IPS-15b (cell line): ENCODE measurements at regions not wholly inside any gene's neighbourhood (a gene's known extent, or its start where the extent isn't known, plus 50 kb on each side); places are given as distances from the start of the nearest gene placed in this dataset.

ENCODE experiments used
- H3K27me3 ChIP-seq: one replicate; pipeline ENCODE4 v1.6.1; 2013; ENCODE audit warnings: low read length; ENCODE audit not compliant: control insufficient read depth, insufficient read depth
- H3K36me3 ChIP-seq: one replicate; pipeline ENCODE4 v1.6.1; 2013; ENCODE audit warnings: low read length; ENCODE audit not compliant: control insufficient read depth, insufficient read depth
- H3K4me1 ChIP-seq: one replicate; pipeline ENCODE4 v1.6.1; 2013; ENCODE audit warnings: mild to moderate bottlenecking, low read length; ENCODE audit not compliant: control insufficient read depth, insufficient read depth
- H3K4me3 ChIP-seq: one replicate; pipeline ENCODE4 v1.5.1; 2013; ENCODE audit warnings: low read depth, low read length
- H3K9ac ChIP-seq: one replicate; pipeline ENCODE4 v1.6.1; 2013; ENCODE audit warnings: low read depth, mild to moderate bottlenecking, low read length
- H3K9me3 ChIP-seq: one replicate; pipeline ENCODE4 v1.6.1; 2013; ENCODE audit warnings: mild to moderate bottlenecking, low read length; ENCODE audit not compliant: control insufficient read depth, insufficient read depth

DNA sequence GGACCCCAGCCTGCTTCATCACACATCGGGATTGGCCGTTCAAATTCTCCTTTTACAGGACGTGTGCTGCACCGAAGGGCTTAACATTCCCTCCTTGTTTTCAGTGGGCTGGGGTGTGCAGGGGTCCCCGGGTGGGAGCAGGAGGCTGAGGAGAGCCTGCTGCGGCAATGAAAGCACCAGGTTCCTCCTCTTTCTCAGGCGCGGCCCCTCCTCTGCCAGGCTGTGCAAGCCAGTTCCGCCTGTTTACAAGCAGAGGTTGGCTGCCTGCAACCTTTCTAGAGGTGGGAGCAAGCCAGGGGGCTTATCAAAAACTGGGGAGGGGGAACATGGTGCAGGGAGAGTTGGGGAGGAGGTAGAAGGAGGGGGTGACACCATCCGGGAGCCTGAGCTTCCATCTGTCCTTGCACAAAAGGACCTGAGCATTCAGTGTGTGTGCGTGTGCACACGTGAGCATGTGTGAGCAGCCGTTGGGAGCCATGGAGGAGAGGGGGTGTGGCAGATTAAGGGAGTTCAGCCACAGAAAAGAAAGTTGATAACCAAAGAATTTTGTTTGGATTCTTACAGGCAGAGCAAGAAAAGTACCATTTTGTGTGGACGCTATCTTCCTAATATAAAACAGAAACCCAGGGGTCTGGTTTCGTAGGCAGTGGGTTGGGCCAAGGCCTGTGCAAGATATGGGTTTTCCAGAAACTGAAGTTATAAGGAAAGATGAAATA, 108.8 kb upstream of the RFLNA start:
- H3K4me1 ChIP-seq: peaks cover 3% of the 10 kb centered on the region
- H3K9me3 ChIP-seq: no peaks in the 10 kb centered on the region
- H3K36me3 ChIP-seq: no peaks in the 10 kb centered on the region

DNA sequence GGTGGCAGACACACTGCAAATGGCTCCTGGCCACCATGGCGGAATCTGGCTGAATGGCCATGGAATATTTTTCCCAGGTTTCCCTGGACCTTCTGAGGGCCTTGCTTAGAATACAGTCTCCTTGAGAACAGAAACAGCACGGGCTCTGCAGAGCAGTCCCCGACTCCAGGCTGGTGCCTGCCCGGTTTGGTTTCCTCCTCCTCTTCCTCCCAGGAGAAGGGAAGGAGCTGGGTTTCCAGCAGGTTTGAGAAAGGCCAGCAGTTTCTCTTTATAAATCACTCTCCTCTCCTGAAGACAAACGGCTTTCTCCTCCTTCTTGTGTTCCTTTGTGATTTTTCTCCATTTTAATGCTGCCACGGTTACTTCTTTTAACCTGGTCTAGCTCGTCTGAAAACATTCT, 106.8 kb upstream of the RFLNA start:
- H3K9ac ChIP-seq: no peak overlapping the region
- no peaks in the 10 kb centered on the region for H3K9me3 ChIP-seq
- peaks cover 3% of the 10 kb centered on the region for H3K4me1 ChIP-seq
- H3K36me3 ChIP-seq: no peaks in the 10 kb centered on the region
- no peak overlapping the region for H3K4me3 ChIP-seq
- H3K27me3 ChIP-seq: no peaks in the 10 kb centered on the region

More for the DNA sequence above, 108.8 kb upstream of the RFLNA start:
- H3K4me3 ChIP-seq: no peak overlapping the region
- no peaks in the 10 kb centered on the region for H3K27me3 ChIP-seq
- H3K9ac ChIP-seq: no peak overlapping the region

DNA sequence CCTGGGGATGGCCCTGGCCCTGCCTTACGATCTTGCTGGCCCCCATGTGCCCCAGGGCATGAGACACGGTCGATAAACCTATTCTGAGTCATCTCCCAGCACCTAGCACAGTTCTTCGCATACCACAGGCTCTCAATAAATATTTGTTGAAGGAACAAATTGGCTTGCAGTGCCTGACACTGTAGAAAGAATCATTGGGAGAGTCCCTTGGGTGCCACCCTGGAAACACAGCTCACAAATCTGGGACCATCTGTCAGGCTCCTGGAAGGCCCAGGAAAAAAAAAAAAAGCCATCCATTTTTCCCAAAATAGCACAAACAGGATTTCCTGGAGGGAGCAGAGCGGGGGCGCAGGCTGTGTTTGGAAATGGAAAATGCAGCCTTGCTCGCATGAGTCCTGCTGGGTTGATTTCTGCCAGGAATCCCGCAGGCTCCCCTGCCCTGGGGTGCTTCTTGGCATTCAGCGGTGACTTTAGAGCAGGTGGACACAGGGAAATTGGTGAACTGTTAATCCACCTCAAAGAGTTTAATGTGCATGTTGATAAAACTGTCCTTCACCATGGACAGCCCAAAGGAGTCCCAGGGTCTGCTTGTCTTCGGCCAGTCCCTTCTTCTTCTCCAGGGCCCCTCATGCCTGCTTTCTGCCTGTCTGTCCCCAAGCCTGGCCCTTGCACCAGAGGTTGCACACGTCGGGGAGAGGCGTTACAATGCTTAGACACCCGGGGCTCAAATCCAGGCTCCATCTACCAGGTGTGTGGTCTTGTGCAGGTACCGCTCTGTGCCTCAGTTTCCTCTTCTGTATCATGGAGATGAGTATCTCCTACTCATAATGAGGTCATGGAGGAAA, 106.1 kb upstream of the RFLNA start:
- Histone ChIP-seq H3K36me3 (no peaks in the 10 kb centered on the region), H3K9me3 (no peaks in the 10 kb centered on the region), H3K4me1 (peaks cover 3% of the 10 kb centered on the region), H3K4me3 (no peak overlapping the region), H3K27me3 (no peaks in the 10 kb centered on the region), H3K9ac (no peak overlapping the region)

DNA sequence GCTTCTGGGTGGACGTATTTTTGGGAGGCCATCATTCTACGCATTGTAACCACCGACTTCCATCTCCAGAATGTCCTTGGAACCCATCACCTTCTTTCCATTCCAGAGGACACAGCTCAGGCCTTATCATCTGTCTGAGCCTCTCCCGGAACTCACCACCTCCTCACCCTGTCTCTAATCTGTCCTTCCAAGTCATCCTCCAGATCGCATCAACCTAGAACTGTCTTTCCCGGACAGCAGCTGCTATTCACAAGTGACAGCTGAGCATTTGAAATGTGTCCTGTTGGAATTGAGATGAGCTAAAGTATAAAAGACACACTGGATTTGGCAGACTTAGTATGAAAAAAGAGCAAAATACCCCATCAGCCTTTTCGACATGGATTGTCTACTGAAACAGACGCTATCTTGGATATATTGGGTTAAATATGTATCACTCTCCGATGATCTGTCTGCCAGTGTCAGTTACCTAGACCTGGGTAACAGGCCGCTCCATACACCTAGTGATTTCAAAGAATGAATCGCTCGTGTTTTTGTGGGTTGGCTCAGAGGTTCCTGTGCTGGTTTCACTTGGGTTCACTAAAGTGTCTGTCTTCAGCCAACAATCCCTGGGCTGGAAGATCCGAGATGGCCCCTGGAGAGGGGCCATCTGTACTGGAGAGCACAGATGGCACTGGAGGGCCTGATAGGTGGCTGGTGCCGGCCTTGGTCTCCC, 104.4 kb upstream of the RFLNA start:
- peaks cover 3% of the 10 kb centered on the region for H3K4me1 ChIP-seq
- H3K36me3 ChIP-seq: no peaks in the 10 kb centered on the region
- no peaks in the 10 kb centered on the region for H3K27me3 ChIP-seq
- H3K4me3 ChIP-seq: no peak overlapping the region
- no peak overlapping the region for H3K9ac ChIP-seq
- no peaks in the 10 kb centered on the region for H3K9me3 ChIP-seq

DNA sequence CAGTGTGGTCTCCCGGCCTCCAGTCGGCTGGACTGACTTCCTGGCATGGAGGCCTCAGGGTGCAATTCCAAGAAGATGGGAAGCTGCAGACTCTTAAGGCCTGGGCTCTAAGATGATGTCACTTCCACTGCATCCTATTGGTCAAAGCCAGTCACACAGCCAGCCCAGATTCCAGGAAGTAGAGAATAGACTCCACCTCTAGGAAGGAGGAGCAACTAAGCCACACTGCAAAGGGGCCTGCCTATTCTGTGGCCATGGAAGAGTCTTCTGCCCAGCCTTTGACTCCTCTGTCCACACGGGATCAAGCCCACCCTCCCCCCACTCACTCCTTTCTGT, 103.9 kb upstream of the RFLNA start:
- Histone ChIP-seq H3K4me1 (peaks cover 3% of the 10 kb centered on the region), H3K9me3 (no peaks in the 10 kb centered on the region), H3K9ac (no peak overlapping the region), H3K27me3 (no peaks in the 10 kb centered on the region), H3K36me3 (no peaks in the 10 kb centered on the region), H3K4me3 (no peak overlapping the region)

DNA sequence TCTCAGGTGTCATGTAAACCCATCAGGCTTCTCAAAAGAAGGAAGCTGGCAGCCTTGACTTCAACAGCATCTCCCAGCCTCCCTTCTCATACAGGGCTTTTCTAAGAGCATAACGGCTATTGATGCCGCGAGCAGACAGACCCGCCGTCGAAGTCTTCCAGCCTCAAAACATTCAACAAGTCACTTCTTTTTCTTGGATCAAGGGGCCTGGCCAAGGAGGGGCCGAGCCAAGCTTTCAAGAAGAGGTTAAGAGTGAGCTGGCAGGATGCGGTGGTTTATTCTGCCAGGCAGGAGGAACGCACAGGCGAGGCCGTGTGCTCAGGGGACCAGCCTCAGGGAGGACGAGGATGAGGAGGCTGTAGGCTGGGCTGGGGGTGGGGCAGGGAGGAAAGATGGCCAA, 102.9 kb upstream of the RFLNA start:
- H3K4me1 ChIP-seq: peaks cover 3% of the 10 kb centered on the region
- no peaks in the 10 kb centered on the region for H3K9me3 ChIP-seq
- no peaks in the 10 kb centered on the region for H3K27me3 ChIP-seq
- H3K36me3 ChIP-seq: no peaks in the 10 kb centered on the region
- H3K9ac ChIP-seq: no peak overlapping the region
- H3K4me3 ChIP-seq: no peak overlapping the region

DNA sequence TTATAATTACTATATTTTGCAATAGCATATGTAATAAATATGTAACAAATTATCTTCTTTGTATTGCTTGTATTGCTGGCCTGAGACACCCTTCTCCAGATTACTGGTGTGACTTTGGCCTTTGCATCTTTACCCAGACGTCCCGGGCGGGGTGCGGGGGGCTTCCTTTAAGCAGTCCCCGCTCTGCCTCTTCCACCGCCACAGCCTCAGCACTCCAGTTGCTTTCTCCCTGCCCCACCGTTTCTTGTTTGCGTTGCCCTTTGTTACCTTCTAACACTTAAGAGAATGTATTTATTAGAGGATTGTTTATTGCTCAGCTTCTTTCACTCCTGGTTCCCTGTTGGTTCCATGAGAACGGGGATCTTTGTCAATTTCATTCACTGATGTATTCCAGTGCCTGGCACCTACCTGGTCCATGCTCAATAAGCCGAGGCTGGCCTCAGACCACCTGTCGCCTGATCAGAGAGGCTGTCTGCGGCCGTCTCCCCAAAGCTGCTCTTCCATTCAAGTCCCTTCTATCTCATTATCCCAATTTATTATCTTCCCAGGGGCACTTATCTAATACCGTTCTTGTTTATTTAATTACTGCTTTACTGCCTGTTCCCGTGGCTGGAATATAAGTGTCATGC, 100.5 kb upstream of the RFLNA start:
- H3K9ac ChIP-seq: no peak overlapping the region
- H3K4me3 ChIP-seq: no peak overlapping the region
- no peaks in the 10 kb centered on the region for H3K27me3 ChIP-seq
- no peaks in the 10 kb centered on the region for H3K9me3 ChIP-seq
- H3K36me3 ChIP-seq: no peaks in the 10 kb centered on the region
- H3K4me1 ChIP-seq: no peaks in the 10 kb centered on the region

DNA sequence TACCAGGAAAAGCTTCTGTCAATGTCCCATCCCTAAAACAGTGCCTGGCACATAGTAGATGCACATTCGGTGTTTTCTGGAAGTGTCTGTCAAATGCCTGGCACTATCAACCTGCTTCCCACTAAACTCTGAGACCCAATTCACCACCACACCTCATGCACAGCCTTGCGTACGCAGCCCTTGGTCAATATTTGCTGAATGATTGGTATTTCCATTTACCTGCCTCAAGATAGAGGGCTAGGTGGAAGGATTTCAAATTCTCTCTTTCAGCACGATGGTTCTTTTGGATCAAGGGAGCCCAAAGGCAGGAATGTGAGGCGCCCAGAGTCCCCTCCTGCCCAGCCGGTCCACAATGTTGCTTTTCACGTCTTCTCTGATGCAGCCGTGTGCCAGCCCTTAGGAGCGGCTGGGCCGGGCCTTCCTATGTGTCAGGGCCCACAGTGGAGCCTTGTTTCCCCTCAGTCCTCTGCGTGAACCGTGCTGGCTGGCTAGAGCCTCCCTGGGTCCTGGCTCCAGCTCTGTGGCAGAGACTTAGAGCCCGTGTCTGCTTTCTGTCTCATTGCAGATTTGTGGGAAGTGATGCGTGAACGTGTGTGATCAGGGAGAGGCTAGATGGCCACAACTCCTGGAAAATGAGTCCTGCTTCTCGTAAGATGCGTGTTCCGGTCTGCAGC, 99.9 kb upstream of the RFLNA start:
- no peaks in the 10 kb centered on the region for H3K4me1 ChIP-seq
- no peak overlapping the region for H3K4me3 ChIP-seq
- H3K9ac ChIP-seq: no peak overlapping the region
- H3K9me3 ChIP-seq: no peaks in the 10 kb centered on the region
- H3K27me3 ChIP-seq: no peaks in the 10 kb centered on the region
- H3K36me3 ChIP-seq: no peaks in the 10 kb centered on the region

DNA sequence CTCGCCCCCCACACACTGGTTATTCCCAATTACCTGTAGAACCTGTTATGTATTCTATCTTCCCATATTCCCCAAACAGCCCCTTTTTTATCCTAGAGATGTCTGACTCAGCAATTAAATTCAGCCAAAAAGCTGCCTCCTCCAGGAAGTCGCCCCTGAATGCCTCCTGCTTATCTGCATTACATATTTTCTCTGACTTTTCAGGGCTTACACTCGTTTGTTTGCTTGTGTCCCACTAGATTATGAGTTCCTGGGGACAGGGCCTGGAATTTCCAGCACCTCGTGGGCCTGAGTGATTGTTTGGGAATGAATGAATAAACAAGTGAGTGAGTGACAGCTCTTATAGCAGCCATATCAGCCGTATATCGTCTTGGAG, 99.3 kb upstream of the RFLNA start:
- Histone ChIP-seq H3K9ac (no peak overlapping the region), H3K9me3 (no peaks in the 10 kb centered on the region), H3K36me3 (no peaks in the 10 kb centered on the region), H3K4me3 (no peak overlapping the region), H3K27me3 (no peaks in the 10 kb centered on the region), H3K4me1 (no peaks in the 10 kb centered on the region)

DNA sequence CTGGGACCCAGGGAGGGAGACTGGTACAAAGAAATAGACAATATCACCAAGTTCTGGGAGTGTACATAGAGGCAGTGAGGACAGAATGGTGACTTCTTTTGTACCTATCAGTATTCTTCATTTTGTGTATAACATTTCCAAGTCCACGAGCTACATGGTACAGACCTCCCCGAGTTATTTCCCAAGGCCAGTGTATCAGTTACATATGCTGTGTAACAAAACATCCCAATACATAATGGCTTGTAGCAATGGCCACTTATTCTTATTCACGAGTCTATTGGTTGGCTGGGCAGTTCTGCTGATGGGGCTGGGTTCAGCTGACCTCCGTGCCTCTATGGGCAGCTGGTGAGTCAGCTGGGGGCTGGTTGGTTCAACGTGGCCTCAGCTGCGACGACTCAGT, 98.7 kb upstream of the RFLNA start:
- no peaks in the 10 kb centered on the region for H3K4me1 ChIP-seq
- no peak overlapping the region for H3K9ac ChIP-seq
- no peak overlapping the region for H3K4me3 ChIP-seq
- H3K9me3 ChIP-seq: no peaks in the 10 kb centered on the region
- H3K27me3 ChIP-seq: no peaks in the 10 kb centered on the region
- no peaks in the 10 kb centered on the region for H3K36me3 ChIP-seq

DNA sequence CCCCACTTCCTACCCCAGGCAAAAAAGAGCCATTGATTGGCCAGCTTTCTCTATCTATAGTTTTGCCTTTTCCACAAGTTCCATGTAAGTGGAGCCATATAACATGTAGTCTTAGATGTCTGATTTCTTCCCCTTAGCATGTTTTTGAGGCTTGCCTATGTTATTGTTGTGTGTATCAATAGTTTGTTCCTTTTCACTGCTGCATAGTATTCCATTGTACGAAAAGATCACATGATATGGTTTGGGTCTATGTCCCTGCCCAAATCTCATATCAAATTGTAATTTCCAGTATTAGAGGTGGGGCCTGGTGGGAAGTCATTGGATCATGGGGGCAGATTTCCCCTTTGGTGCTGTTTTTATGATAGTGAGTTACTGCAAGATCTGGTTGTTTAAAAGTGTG, 93.6 kb upstream of the RFLNA start:
- no peak overlapping the region for H3K4me3 ChIP-seq
- no peaks in the 10 kb centered on the region for H3K27me3 ChIP-seq
- H3K4me1 ChIP-seq: no peaks in the 10 kb centered on the region
- no peaks in the 10 kb centered on the region for H3K36me3 ChIP-seq
- H3K9me3 ChIP-seq: no peaks in the 10 kb centered on the region
- H3K9ac ChIP-seq: no peak overlapping the region
